OCI-M1 (cell line): ENCODE measurements at regions not wholly inside any gene's neighbourhood (a gene's known extent, or its start where the extent isn't known, plus 50 kb on each side); places are given as distances from the start of the nearest gene placed in this dataset.
"Not testable (repeated sequence)": the region's sequence is repeated elsewhere in the genome, so short reads cannot be mapped to it uniquely, and the experiment has no call there.

Experiments
- DNase-seq: peaks from one replicate; lab custom pipeline; 2025; lab: John Stamatoyannopoulos, UW

- not testable (repeated sequence) for DNase-seq
Measured at GRCh38 chr16:21516705-21517040, 82.7 kb upstream of the METTL9 start.

DNA sequence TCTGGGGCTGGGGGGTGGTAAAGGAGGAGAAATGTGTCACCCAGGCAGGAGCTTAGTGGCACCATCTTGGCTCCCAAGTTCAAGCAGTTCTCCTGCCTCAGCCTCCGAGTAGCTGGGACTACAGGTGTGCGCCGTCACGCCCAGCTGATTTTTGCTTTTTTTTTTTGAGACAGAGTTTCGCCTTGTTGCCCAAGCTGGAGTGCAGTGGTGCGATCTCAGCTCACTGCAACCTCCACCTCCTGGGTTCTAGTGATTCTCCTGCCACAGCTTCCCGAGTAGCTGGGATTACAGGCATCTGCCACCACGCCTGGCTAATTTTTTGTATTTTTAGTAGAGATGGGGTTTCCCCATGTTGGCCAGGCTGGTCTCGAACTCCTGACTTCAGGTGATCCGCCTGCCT is 82.1 kb upstream of the METTL9 start:
- DNase-seq, result not testable (repeated sequence)

DNA sequence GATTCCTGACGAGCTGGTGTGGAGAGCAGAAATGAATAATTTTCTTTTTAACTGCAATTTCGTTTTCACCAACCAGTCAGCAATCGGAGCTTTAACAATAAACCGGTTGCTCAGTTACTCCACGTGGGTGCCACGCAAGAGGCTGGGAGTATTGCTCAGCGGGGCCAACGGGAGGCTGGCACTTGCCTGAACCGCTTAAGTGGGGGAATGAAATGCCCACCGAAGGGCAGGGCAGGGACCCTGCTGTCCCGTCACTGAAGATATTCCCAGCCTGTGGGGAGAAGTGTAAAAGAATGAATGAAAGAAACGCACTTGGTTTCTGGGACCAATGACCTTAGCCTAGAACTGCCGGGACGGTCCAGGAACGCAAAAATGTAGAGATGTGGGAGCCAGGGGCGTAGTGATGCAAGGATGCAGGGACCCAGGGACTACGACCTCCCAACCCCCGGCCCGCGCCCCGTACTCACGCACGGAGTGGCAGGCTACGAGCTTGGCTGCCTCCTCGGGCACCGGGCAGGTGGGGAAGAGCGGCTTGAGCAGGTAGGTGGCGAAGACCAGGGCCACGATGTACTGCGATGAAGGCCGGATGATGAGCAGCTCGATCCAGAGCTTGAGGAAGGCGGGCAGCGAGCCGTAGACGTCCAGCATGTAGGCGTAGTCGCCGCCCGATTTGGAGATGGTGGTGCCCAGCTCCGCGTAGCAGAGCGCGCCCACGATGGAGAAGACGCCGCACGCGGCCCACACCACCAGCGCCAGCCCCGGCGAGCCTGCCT is 79.8 kb upstream of the METTL9 start:
- DNase-seq, result not testable (repeated sequence)

- DNase-seq, result peak; percentile 98
Measured at GRCh38 chr16:21520134-21521047, 79.0 kb upstream of the METTL9 start.

DNA sequence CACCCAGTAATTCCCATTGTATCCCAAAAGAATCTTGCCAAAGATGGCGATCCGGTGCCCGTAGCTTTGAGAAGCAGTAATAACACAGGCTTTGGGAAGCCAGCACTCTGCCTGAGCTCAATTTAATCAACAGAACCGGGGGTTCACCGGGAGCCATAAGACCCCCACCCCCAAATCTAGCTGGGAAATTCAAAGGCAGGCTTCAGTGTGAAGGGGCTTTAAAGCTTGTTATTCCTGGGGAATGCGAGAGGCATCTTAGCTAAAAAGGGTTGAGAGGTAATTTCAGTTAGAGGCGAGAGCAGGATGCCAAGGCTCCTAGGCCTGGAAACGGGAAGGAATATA is 78.4 kb upstream of the METTL9 start:
- not testable (repeated sequence) for DNase-seq

DNA sequence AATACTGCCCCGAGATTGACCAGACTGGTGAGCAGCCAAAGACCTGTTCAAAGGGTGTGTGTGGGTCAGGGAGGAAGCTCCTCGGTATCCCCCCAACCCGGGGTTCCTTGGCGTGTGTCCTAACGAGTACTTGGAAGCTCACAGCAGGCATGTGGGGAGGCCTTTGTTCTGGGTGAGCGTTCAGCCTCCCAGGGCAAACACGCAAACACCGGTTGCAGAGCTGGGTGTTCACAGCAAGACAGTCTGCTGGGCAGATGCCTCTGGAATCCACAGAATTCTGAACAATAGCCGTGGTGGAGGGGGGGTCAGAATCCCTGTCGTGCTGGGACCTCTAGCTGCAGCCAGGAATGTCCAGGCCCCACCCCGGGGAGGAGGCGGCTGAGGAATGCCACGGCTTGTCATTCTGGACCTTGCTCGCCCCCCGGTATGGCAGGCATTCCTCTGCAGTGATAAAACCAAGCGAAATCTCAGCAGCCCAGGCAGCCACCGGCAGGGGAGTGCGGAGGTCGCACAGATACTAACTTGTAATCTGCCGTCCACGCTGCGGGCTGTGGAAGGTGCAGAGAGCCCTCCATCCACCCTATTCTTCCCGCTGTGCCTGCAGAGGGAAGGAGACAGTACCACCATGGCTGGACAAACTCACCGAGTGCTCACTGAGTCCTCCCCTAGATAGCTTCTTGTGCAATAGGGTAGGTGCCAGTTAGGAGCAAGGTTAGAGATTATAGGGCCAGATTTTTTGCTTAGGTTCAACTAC is 77.8 kb upstream of the METTL9 start:
- DNase-seq, result not testable (repeated sequence)

DNA sequence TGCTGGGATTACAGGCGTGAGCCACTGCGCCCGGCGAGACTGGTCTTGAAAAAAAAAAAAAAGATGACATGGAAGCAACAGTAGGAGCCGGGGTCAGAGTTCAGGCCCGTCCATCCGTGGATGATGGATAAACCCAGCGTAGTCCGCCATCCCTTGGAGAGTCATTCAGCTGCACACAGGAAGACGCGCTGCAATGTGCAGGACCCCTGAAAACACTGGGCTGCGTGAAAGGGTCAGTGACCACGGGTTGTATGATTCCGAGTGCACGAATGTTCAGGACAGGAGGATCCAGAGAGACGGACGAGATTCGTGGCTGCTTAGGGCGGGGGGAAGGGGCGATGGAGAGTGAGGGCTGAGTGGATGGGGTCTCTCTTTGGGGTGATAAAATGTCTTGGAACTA is 76.5 kb upstream of the METTL9 start:
- not testable (repeated sequence) for DNase-seq

DNA sequence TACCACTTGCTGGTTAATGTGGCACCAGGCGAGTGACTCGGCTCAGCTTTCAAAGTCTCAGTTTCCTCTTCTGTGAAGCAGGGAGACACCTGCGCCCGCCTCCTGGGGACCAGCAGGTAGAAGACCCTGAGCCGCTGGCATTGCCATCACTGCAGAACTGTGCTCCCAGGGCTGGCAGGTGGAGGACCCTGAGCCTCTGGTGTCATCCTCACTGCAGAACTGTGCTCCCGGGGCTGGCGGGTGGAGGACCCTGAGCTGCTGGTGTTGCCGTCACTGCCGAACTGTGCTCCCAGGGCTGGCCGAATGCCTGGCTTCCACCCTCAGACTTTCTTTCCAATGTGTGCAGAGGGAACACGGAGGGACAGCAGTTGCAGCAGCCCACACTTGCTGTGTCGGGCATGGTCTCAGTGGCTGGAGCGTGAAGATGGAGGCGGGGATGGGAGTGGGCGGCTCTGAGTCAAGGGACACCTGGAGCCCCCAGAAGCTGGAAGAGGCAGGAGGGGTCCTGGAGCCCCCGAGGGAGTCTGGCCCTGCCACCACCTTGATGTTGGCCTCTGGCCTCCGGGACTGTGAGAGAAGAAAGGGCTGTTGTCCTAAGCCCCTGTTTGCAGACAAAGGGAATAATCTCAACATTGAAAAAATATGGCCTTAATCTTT is 75.8 kb upstream of the METTL9 start:
- DNase-seq, result no peak

GRCh38 chr16:21524068-21524751 is 75.2 kb upstream of the METTL9 start:
- no peak for DNase-seq

- DNase-seq, result not testable (repeated sequence)
Measured at GRCh38 chr16:21524752-21525028, 74.7 kb upstream of the METTL9 start.

DNA sequence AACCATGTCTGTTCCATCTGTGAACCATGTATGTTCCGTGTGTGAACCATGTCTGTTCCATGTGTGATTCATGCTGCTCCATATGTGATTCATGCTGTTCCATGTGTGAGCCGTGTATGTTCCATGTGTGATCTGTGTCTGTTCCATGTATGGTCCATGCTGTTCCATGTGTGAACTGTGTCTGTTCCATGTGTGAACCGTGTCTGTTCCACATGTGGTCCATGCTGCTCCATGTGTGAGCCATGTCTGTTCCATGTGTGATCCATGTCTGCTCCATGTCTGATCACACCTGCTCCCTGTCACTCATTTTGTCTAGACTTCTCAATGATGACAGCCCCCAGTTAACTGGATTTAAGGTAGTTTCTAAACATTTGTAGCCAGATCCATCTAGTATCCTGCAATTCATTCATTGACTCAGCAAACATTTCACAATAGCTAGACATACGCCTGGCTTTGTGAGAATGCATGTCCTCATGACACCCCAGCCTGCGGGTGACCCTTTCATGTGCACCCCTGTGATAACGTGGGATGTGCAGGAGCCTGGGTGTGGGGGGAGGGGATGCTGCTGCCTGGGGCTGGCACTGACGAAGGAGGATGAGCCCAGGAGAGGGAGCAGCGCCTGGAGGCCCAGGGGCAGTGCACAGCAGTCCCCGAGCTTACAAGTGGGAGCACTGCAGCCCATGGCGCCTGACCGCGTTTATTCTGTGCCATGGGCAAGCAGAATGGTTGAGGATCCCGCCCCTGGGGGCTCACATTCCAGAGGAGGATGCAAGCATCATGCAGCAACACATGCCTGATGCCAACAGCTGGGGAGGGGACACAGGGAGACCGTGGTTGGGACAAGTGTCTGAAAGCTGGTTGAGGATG is 74.1 kb upstream of the METTL9 start:
- peak; percentile 91 for DNase-seq

GRCh38 chr16:21525956-21526922 is 73.1 kb upstream of the METTL9 start:
- DNase-seq, result not testable (repeated sequence)

DNA sequence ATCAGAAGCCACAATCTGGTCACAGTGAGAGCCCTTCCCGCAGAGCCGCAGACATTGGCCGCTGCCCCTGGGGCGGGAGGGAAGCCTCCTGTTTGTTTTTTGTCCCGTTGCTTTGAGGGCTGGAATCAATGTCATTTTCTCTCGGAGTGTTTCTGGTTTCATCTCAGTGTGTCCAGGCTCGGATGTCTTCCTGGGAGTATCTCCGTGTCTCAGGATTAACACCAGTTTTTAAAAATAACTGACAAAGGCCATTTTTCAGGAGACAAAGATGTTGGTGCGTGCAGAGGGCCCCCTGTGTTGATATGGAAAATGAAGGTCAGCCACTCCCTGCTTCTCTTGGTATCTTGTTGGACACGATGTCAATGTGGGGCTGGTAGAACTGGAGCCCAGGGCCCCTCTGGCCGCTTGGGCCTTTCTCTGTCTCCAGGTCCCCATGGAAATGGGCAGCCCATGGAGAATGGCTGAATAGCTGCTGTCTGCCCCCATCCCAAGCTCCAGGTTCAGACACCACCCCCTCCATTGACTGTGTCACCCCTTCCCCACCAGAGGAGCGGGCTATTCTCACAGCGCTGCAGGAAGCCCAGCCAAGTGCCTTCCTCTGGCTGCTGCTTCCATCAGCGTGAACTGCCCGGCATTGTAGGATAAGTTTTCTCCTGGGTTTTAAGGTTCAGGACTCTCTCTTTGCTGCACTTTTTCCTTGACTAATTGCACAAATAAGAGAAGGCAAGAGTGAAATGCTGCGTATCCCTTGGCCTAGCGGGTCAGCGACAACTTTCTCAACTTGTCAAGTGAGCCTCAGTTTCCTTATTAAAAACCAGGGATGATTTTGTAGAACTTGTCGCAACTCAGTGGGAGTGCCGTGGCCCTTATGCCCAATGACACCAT is 72.2 kb upstream of the METTL9 start:
- DNase-seq, result peak; percentile 76

DNA sequence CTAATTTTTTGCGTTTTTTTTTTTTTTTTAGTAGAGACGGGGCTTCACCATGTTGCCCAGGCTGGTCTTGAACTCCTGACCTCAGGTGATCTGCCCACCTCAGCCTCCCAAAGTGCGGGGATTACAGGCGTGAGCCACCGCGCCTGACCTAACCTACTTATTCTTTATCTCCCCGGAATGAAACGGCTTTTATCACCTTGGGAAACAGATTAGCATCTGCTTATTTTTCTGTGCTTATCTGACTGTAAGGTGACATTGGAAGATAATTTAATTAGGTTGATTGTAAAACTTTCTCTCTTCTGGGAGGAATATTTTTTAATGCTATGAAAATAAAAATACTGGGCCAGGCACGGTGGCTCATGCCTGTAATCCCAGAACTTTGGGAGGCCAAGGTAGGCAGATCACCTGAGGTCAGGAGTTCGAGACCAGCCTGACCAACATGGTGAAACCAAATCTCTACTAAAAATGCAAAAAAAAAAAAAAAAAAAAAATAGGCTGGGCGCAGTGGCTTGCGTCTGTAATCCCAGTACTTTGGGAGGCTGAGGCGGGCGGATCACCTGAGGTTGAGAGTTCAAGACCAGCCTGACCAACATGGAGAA is 70.2 kb upstream of the METTL9 start:
- not testable (repeated sequence) for DNase-seq

- not testable (repeated sequence) for DNase-seq
Measured at GRCh38 chr16:21530729-21531383, 68.5 kb upstream of the METTL9 start.

- DNase-seq, result not testable (repeated sequence)
Measured at GRCh38 chr16:21532996-21533395, 66.4 kb upstream of the METTL9 start.

DNA sequence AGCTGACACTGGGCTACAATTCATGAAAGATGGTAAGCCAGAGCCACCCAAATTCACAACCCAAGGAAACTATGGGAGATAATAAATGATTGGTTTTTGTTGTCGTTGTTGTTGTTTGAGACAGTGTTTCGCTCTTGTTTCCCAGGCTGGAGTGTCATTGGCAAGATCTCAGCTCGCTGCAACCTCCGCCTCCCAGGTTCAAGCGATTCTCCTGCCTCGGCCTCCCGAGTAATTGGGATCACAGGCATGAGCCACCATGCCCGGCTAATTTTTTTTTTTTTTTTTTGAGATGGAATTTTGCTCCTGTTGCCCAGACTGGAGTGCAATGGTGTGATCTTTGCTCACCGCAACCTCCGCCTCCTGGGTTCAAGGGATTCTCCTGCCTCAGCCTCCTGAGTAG is 65.9 kb upstream of the METTL9 start:
- not testable (repeated sequence) for DNase-seq
